Left renal cortex interstitium (tissue), 4 donors: ENCODE measurements at regions not wholly inside any gene's neighbourhood (a gene's known extent, or its start where the extent isn't known, plus 50 kb on each side); places are given as distances from the start of the nearest gene placed in this dataset.

Experiments used
- DNase-seq, 4 donors: peaks; one replicate each; pipeline ENCODE4 v3.0.0-alpha.2; 2013; ENCODE audit warnings: low read depth in 4 of 4, low spot score in 2 of 4, missing footprints in 1 of 4

DNA sequence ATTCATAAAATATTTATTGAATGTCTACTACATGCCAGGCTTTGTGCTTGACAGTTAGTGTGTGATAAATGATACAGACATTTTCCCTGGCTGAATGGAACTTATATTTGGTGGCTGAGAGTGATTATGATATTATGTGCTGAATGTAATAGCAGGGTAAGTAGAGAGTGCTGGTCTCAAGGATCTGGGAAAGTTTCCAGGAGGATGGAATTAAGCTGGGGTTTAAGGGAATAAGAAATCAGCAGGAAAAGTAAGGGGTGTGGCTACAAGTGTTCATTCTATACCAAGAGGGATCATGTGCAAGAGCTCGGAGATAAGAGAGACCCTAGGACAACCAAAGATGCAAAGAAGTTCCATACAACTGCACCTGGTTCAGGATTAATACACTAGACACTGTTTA lies 500.1 kb upstream of the CFAP20DC start:
- DNase-seq: no peak

DNA sequence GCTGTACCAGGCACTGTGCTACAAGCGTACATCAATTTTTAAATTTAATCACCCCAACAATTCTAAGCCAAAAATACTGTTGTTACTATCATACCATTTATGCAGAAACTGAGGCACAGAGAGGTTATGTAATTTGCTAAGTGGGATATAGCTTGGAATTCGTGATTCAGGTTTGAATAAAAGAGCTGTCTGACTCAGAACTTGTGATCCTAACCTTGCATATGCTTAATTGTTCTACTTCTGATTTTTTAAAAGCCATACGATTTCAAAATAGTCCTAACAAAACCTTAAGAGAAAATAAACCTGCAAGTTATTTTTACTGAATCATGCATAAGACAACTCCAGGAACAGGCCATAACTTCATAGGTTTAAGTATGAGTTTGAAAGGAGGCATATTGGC lies 498.0 kb upstream of the CFAP20DC start:
- no peak for DNase-seq

DNA sequence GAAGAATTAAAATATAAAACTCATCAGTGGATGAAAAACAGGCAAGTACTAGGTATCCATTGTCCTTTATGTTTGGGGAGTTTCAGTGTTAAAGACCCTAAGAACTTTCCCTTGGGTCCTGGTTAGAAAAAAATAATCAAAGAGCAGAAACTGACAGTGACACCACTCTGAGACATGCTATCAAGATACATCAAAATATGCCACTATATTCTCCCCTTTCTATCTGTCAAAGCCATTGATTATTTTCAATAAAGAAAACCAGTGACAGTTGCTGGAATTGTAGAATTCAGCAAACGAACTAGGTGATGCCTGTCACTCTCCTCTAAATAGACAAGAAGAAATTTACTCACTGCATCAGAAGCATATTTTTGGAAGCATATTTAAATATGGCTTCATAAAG lies 496.7 kb upstream of the CFAP20DC start:
- no peak for DNase-seq

DNA sequence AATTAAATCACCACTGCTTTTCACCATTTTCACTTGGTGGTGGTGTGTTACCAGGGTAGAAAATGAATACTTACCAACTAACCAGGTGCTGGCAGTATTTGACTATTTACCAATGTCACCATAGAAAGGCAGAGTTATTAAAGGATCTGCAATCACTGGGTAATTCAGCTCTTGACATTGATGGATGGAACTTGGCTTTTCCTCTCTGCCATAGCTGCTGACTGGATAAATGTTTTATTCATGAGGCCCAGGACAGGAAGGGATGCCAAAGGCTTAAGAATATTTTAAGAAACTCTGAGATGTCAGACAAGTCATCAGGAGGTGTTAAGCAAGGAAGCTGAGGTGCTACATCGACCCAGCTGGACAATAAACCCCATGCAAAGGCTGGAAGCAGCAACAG lies 495.5 kb upstream of the CFAP20DC start:
- no peak for DNase-seq

DNA sequence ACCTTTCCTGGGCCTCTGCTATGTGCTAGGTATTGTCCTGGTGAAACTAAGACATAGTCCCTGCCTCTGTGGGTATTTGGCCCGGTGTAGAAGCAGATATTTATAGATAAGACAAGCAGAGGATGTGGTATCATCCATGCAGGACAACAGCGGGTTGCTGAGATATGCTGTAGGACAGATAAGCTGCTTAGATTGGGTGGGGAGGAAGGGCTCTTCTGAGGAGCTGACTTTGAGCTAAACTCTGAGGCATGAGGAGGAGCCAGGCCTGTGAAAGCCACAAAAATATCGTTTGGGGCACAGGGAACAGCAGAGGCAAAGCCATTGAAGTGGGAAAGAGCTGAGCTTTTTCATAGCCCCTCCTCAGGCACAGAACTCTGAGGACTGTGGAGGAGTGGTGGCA lies 492.5 kb upstream of the CFAP20DC start:
- DNase-seq: no peak

DNA sequence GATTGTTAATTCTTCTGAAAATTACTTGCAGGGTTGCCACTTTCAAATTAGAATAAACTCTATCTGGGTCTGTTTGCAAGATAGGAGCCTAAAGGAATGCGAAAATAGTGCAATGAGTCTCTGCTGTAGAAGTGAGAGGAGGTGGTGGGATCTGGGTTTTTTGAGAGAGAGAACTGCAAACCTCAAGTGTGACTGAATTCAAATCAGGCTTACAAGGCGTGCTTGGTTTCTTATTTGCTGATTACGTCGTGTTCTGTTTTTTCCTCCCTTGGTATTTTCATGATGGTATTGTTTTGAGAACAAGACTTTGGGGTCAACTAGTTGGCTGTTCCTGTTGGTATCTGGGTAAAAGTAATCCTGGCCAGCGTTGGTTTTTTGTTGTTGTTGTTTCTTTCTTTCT lies 490.9 kb upstream of the CFAP20DC start:
- DNase-seq: no peak

DNA sequence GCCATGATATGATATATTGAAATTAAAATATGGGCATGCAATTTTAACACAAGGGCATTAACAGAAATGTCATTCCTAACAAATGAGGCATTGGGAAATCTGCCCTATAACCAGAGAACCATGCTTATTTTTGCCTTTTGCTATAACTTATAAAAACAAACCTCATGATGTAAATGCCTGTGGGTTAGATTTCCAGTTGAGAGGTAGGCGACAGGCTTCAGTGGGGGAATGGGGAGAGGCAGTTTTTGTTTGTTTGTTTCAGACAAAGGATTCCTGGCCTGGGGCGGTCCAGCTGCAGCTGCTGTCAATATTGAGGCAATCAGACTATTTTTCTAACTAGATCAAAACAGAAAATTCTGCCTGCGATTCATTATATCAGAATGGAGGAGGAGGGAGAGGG lies 490.4 kb upstream of the CFAP20DC start:
- DNase-seq: no peak

DNA sequence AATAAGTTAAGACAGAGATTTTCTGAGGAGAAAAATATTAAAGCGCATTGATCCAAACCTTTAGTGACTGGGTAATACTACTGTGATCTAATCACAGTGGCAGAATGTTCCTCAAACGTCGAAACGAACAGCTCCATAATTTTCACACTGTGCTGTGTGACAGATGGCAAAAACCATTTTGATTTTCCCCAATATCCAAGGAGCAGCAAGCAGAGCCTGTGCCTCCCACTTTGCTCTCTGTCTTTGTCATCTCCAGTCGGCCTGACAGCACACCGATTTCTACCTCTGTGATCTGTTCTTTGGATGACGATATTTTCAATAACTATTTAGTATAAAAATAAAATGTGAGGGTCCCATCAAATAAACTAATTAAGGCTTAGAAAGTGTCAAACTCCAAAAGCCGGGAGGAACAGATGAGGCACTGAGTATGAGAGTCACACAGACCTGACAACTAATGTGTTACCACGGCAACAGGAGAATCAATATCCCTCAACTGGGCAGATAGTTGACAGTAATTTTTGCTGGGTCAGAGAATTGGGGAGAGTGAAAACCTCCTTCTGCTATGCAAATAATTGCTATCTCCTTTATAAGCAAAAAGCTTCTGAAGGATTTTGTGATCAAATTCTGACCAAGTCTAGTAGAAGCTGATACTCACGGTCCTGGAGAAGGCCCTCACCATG lies 489.1 kb upstream of the CFAP20DC start:
- no peak for DNase-seq

DNA sequence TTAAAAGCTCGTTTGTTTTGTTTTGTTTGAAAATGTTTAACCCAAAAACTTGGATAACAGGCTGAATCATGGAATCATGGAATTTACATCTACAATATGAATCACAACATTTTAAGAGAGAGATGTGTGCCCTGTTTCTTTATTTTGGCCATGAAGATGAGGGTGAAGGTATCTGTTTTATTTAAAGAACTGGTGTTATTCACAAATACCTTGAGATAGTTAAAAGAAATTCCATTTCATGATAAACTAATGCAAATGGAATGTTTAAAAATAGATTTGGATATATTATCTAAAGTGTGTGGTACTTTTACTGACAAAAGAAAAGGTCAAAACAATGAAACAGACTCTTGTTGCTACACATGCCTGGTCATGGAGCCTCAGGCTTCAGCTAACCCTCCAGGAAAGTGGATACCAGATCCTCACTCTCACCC lies 486.0 kb upstream of the CFAP20DC start:
- no peak for DNase-seq

DNA sequence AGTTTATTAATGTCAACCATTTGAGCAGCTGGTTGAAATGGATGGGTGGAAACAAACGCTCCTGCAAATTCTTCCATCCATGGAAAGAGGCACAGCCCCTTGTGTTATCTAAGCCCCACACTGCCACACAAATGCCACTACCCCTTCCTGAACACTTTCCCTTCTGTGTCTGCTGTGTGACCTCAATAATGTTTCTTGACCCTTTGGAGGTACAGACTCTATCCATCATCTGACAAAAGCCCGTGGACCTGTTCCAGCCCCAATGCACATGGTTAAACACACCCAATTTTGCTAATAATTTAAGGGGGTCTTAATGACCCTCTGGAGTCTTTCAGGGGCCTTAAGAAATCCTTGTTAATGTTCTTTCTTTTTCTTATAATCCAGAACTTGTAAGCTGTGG lies 482.2 kb upstream of the CFAP20DC start:
- DNase-seq: no peak

DNA sequence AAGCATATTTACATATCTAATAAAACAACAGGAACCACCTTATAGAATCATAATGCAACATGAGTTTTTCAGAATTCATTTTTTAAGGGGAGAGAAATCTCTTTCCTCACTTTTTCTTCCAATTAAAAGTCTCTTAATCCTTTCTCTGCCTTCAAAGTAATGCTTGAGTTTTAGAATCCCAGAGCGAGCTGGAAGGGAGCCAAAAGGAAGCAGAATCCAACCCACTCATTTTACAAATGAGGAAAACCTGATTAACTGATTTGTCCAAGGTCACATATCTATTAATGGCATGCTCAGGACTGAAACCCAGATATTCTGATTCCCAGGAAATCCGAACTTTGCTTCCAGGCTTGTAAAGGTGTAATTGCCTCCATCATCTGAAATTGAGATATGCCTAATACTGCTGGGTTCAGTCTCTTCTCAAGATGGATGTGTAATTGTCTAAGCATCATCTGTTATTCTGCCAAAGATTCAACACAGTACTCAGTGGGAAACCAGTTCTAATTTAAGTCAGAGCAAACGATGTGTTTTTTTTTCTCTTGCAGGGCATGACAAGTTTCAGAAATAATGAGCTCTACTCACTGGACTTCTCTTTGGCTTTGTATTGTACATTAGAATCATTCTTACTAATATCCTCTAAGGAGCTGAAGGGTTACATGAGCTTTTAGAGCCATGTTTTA lies 481.4 kb upstream of the CFAP20DC start:
- DNase-seq: no peak

DNA sequence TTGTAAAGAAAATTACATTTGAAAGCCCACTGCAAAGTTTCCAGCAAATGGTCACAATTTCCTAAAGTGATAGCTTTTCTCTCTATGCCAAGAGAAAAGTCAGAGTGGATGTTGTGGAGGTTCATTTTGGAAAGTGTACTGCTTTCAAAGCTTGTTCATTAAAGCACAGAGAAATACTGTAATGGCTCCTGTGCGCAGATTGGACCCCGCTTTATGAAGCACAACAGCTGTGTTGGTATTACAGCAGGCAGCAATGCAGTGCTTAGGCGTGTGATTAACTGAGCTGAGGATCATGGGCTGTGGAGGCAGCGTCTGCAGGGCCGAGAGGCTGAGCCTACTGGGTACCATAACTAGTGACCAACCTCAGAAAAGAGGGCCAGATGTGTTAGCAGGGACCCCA lies 478.4 kb upstream of the CFAP20DC start:
- DNase-seq: no peak

DNA sequence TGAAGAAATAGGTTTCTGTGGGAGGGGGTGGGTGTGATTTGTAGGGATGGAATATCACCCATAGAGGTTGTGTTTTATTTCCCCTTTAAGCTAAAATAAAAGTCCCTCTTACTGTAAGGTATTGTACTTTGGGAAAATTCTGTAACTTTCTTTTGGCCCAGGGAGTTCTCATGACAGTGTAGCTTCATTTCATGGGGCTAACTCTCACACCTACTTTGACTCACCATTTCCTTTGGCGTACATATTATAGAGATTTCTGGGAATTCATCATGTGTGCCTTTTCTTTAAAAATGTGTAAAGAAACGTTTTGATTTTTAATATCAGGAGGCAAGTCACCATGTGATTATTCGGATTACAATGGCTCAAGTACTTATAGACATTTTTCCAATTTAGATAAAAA lies 477.7 kb upstream of the CFAP20DC start:
- DNase-seq: no peak

DNA sequence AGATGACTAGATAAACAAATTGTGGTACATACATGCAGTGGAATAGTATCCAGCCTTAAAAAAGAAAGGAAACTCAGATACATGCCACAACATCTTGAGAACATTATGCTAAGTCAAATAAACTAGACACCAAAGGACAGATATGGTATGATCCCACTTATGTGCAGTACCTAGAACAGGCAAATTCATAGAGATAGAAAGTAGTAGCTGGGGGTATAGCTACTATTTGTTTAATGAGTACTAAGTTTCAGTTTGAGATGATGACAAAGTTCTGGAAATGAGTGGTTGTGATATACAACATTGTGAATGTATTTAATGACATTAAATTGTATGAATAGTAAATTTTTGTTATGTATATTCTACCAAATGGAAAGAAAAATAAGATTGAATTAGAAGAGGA lies 477.2 kb upstream of the CFAP20DC start:
- DNase-seq: no peak

DNA sequence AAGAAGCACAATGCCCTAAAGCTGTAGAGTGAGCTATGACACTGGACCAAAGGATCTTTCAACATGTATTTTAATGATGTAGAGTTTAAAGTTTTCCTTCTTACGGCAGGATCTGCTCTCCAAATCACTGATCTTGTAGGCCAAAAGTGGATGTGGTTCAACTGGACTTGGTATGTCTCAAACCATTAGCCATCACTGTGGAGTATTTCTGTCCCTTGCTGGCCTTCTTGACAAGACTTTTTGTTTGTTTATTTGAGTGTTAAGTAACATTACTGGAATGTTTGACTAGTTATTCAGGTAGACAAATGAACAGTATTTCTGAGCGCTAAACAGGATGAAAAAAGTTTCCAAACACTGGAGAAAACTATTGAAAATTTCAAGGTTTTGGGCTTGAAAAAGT lies 472.7 kb upstream of the CFAP20DC start:
- DNase-seq: no peak

DNA sequence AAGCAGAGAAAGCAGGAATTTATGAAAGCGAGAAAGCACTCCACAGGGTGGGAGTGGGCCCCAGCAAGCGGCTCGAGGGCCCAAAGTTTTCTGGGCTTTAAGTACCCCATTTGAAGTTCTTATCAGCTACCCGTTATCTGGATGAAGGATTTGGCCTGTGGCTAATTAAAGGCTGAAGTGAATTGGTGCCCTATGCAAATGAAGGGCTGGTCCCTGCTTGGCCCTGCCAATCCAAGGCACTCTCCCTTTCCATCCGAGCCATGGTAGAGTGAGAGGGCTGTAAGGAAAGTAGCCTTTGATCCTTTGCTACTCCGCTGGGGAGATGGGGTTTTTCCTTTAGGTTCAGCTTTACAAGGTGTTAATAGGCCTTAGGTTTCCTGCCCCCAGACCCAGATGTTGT lies 469.3 kb upstream of the CFAP20DC start:
- DNase-seq: no peak

DNA sequence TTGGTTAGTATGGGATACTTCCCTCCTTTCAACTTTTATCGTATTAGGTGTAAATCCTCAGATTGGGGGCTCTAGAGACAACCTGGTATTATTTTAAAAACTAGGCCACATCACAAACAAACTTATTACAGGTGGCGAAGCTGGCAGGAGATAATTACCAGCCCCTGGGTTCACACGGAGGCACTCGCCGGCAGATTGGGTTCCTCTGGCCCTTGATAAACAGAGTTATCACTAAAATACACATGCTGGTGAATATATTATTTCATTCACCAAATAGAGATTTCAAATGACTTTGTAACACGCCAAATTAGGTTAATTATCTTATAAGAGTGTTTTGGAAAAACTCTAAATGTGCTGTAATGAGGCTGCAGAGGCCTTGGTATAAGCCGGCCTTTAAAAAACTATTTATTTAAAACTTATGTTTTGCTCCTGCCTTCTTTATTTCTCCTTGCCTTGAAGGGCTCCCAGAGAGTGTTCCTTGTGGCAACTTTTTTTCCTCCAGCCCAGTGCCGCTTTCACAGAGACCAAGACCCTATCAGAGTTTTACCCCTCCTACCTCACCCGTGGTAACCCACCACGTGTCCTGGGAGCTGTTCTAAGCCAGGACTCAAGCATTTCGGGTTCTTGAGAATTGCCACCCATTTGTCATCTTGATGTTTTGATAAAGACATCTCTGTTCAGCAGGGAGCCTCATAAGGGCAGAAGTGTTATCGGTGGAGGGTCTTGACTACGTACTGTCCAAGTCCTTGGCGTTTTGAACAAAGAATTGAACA lies 468.6 kb upstream of the CFAP20DC start:
- no peak for DNase-seq

DNA sequence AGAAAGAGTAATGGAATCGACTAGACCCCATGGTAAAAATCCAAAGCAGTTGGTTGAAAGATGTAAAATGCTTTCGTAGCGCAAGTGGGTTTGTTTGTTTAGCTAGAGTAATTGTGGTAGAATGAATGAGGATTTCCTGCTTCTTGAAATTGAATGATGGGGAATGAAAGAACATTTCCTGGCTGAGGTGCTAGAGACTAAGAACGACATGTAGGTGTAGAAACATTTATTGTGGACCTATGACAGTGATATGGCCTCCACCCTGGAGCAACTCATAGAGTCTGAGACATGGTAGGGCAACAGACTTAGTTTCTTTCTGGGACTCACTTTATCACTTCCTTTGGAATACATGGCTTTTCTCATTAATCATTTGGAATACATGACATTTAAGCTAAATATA lies 467.6 kb upstream of the CFAP20DC start:
- no peak for DNase-seq

DNA sequence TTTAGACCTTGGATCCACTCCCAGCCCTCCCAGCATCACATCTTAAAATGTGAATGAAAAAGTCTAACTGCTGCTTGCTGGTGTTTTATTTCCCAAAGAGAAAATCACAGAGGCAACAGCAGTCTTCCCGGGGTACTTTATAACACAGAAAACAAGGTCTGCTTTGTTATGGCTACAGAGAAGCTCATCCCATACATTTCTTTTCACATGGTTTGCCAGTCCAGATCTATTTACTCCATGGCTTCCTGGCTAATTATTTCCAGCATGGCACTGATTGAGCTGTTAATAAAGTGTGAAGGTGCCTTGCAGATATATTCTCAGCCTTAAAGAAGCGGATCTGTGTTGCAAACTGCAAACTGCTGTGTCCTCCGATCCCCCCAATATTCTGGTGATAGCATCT lies 466.1 kb upstream of the CFAP20DC start:
- no peak for DNase-seq

DNA sequence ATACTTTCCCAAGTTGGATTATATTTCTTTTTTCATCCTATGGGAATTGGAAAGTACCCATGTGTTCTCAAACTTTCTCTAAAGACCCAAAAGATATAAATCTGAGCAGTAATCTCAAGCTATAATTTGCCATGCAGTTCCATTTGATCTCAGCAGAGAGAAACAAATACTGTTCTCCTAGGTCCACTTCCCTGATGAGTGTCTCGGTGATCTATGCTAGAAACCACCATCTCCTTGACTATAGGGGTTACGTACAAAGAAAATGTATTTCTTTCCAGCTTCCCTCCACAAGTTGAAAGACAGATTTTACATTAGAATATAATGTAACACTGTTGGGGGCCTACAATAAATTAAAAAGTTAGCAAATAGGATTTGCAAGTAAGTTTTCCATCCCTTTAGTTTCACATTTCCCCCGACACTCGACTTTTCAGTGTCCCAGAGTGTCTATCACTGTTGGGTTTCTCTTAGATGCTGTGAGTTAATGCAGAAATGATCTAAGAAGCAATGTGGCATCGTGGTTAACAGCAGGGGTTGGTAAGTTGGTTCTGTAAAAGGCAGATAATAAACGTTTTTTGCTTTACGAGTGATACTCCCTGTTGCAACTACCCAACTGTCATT lies 465.1 kb upstream of the CFAP20DC start:
- no peak for DNase-seq

DNA sequence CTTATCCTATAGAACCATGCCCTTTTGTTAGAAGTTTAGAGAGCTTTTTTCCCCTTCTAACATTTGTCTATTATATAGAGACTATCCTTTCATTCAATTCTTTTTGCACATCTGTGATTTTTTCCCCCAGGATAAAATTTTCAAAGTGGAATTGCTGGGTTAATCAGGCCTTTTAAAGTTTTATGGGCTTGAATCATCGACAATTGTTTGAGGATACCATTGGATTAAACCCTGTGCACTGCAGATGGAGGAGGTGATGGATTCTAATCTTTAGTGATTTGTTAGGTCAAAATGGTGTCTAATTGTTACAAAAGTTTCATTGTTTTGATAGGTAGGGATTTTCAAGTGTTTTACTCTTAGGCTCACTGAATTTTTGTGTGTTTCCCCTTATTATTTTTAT lies 463.7 kb upstream of the CFAP20DC start:
- no peak for DNase-seq

DNA sequence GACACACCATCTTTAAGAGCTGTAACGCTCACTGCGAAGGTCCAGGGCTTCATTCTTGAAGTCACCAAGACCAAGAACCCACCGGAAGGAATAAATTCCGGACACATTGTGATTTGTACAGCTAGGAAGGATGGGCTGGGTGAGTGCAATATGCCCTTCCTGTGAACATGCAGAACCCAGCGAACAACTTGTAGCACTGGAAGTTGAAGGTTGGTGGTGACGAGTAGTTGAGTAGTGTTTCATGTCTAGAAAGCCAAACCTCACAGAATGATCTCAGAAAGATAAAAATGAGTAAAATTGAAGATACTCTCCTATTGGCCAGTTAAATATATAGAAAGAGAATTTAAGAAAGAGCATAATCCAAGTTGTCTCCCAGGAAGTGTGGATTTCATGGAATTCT lies 462.2 kb upstream of the CFAP20DC start:
- DNase-seq: no peak
